HG02759 (cell line): ENCODE measurements at regions not wholly inside any gene's neighbourhood (a gene's known extent, or its start where the extent isn't known, plus 50 kb on each side); places are given as distances from the start of the nearest gene placed in this dataset.
"Not testable (repeated sequence)": the region's sequence is repeated elsewhere in the genome, so short reads cannot be mapped to it uniquely, and the experiment has no call there.

Experiments
- ATAC-seq: cut with Tn5 transposase; IDR thresholded peaks from one replicate; pipeline ENCODE4 v1.9.1; 2021; ENCODE audit warnings: mild to moderate bottlenecking, moderate library complexity; ENCODE audit not compliant: unreplicated experiment

DNA sequence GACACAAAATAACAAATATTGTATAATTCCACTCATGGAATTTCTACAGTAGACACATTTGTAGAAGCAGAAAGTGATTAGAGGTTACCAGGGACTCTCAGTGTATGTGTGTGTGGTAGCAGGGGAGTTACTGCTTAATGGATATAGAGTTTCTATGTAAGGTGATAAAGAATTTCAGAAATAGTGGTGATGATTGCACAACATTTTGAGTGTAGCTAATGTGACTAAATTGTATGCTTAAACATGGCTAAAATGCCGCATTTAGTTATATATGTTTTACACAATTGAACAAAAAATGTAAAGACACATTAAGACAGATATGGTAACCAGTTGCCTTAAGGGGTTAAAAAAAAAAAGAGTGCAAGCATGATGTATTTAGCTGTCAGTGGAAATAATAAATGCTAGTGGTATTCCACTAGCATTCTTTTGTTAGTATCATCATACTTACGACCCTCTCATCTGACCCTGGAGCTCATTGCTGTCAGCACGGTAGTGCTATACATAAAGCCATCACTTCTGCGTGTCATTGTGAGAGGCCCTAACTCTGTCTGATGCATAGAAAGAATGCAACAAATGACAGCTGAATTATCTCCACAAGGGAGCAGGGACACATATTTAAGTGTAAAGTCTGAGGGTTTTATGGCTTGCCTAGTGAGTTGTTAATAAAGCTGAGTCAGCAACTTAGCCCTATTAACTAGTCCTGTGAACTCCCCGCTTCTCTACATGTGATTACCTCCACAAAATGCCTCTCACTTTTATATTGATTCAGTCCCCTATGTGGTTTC is 134.1 kb upstream of the RXFP2 start:
- ATAC-seq = no peak

DNA sequence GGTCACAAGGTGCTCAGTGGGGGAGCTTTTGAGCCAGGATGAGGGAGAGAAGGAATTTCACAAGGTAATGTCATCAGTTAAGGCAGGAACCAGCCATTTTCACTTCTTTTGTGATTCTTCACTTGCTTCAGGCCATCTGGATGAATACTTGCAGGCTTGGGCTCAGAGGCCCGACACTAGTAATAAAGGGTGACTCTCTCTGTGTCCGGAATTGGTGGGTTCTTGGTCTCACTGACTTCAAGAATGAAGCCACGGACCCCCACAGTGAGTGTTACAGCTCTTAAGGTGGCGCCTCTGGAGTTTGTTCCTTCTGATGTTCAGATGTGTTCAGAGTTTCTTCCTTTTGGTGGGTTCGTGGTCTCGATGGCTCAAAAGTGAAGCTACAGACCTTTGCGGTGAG is 131.8 kb upstream of the RXFP2 start:
- not testable (repeated sequence) for ATAC-seq

DNA sequence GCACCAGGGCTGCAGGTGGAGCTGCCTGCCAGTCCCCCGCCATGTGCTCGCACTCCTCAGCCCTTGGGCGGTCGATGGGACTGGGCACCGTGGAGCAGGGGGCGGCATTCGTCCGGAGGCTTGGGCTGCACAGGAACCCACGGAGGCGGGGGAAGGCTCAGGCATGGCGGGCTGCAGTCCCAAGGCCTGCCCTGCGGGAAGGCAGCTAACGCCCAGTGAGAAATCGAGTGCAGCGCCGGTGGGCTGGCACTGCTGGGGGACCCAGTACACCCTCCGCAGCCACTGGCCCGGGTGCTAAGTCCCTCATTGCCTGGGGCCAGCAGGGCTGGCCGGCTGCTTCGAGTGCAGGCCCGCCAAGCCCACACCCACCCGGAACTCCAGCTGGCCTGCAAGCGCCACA is 130.5 kb upstream of the RXFP2 start:
- not testable (repeated sequence) for ATAC-seq

DNA sequence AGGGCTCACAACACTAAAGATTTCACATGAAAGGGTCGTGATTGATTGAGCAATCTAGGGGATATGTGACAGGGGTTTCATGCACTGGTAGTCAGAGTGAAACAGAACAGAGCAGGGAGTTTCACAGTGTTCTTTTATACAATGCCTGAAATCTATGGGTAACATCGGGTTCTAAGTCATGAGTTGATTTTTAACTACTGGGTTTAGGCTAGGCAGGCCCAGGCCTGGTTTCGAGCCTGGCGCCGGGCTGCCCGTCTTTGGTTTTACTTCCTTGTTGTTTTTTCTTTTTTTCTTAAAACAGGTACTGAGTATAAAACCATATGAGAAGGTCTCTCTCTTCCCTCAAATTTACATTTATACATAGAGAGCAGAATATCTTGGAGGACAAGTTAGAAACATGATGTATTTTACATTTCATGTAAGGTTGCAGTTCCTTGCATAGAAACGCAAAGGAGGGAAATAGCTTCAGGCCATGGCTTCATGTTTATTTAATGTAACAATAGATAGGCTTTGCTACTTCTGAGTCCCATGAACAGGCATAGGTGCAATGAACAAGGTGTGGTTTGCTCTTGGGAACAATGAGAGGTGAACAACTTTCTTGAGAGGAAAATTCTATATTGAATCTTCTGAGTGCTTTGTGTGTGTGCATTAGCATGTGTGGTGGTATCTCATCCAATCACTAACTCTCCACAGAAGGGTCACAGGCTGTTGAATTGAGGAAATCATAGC is 128.9 kb upstream of the RXFP2 start:
- no peak for ATAC-seq

GRCh38 chr13:31611214-31611613 is 128.1 kb upstream of the RXFP2 start:
- ATAC-seq = no peak

DNA sequence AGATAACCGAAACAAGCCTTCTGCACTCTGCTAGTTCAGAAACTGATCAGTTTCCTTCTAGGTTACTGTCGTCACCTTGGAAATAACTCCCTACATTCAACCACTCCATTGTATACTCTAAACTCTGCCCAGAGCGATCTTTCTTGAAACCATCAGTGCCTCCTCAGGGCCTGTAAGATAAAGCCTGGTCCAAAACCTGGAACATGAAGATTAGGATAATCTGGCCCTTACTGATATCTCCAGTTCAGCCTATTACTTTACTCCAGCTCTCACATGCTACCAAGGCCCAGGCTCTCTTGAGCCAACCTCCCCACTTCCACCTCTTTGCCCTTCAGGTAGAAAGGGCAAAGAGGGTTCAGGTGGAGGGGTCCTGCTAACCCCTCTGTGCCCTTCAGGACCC is 125.3 kb upstream of the RXFP2 start:
- no peak for ATAC-seq

GRCh38 chr13:31614704-31615103 is 124.6 kb upstream of the RXFP2 start:
- ATAC-seq = no peak

GRCh38 chr13:31625115-31625514 is 114.2 kb upstream of the RXFP2 start:
- ATAC-seq = no peak

- no peak for ATAC-seq
These were observed 112.1 kb upstream of the RXFP2 start for GRCh38 chr13:31627097-31627845.

DNA sequence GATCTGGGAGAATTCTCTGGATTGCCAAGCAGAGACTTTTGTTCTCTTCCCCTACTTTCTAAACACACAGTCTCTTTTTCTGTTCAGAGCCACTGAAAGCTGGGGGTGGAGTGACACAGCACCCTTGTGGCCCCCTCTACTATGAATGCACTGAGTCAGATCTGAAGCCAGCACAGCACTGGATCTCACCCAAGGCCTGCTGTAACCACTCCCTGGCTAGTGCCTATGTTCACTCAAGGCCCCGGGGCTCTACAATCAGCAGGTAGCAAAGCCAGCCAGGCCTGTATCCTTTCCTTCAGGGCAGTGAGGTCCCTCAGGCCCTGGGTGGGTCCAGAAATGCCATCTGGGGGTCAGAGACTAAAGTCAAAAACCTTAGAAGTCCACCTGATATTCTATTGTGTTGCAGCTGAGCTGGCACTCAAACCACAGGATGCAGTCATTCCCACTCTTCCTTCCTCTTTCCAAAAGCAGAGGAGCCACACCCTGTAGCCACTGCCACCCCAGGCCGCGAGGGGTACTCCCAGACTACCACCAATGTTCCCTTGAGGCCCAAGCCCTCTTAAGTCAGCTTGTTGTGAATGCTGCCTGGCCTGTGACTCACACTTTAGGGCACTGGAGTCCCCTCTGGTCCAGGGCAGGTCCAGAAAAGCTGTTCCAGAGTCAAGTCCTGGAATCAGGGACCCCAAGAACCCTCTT is 110.1 kb upstream of the RXFP2 start:
- ATAC-seq = no peak

GRCh38 chr13:31631071-31631470 is 108.3 kb upstream of the RXFP2 start:
- ATAC-seq = no peak

DNA sequence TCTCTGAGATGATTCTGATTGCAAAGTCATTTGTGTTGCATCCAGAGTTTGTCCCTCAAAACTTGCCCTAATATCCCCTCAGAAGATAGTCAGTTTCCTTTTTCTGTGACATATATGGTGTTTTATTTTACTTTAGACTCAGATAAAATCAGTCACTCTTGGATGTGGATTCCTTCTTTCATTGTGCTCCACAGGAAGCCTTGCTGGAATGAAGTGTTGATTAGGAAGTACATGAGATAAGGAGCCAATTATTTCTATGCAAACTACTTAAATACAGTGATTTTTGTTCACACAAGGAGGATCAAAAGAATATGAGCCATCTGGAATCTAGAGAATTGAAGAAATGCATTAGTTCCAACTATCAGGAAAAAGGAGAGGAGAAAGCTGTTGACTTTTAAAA is 107.6 kb upstream of the RXFP2 start:
- ATAC-seq = no peak

- ATAC-seq = no peak
These were observed 100.7 kb upstream of the RXFP2 start for GRCh38 chr13:31638577-31638976.

GRCh38 chr13:31639443-31640163 is 99.7 kb upstream of the RXFP2 start:
- ATAC-seq = no peak

GRCh38 chr13:31649766-31650165 is 89.6 kb upstream of the RXFP2 start:
- no peak for ATAC-seq

DNA sequence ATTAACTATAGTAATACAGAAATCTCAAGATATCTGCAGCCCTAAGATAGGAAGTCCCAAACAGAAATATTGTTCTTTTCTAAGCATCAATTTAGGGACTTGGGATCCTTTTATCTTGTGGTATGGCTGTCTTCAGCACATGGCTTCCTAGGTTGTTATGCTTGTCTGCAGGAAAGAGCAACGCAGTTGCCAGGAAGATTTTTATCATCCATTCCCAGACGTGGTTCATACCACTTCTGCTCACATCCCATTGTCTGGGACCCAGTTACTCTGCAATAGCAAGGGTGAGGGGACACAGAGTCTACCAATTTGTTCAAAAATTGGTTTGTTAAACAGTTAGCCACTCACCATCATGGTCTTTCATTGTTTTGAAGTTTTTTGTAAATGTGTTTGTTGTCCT is 85.6 kb upstream of the RXFP2 start:
- ATAC-seq = no peak

- ATAC-seq = no peak
These were observed 75.3 kb upstream of the RXFP2 start for GRCh38 chr13:31663880-31664585.

GRCh38 chr13:31670831-31671617 is 68.3 kb upstream of the RXFP2 start:
- no peak for ATAC-seq

DNA sequence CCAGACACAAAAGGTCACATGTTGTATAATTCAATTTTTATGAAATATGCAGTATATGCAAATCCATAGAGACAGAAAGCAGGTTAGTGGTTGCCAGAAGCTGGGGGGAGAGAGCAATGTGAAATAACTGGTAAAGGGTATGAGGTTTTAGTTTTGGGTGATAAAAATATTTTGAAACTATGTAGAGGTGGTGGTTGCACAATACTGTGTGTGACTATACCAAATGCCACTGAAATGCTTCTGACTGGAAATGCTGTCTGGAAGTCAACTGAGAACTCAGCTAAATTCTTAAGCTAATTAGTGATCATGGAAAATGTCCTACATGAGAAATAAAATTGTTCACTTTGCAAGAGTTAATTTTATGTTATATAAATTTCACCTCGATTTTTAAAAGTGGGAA is 65.3 kb upstream of the RXFP2 start:
- no peak for ATAC-seq
